ENCODE measurements at regions not wholly inside any gene's neighbourhood (a gene's known extent, or its start where the extent isn't known, plus 50 kb on each side); places are given as distances from the start of the nearest gene placed in this dataset.
"Not testable (repeated sequence)": the region's sequence is repeated elsewhere in the genome, so short reads cannot be mapped to it uniquely, and the experiment has no call there.

- no peaks in the 10 kb centered on the region for H3K9me3 Mint-ChIP-seq
- H3K4me1 Mint-ChIP-seq: peaks cover 0 to 1% (median 0%) of the 10 kb centered on the region in 3 donors
- no peaks in the 10 kb centered on the region for H3K27me3 Mint-ChIP-seq
- no peak overlapping the region for H3K27ac Mint-ChIP-seq
- no peak overlapping the region for H3K4me3 Mint-ChIP-seq
- no peaks in the 10 kb centered on the region for H3K36me3 Mint-ChIP-seq
Measured at GRCh38 chr9:31697956-31698355, 686.5 kb upstream of the ACO1 start.

- Mint-ChIP-seq H3K9me3 (no peaks in the 10 kb centered on the region), H3K4me3 (no peak overlapping the region), H3K27ac (no peak overlapping the region), H3K27me3 (no peaks in the 10 kb centered on the region), H3K4me1 (peaks cover 0 to 1% (median 0%) of the 10 kb centered on the region in 3 donors), H3K36me3 (no peaks in the 10 kb centered on the region)
Measured at GRCh38 chr9:31699836-31700235, 684.6 kb upstream of the ACO1 start.

DNA sequence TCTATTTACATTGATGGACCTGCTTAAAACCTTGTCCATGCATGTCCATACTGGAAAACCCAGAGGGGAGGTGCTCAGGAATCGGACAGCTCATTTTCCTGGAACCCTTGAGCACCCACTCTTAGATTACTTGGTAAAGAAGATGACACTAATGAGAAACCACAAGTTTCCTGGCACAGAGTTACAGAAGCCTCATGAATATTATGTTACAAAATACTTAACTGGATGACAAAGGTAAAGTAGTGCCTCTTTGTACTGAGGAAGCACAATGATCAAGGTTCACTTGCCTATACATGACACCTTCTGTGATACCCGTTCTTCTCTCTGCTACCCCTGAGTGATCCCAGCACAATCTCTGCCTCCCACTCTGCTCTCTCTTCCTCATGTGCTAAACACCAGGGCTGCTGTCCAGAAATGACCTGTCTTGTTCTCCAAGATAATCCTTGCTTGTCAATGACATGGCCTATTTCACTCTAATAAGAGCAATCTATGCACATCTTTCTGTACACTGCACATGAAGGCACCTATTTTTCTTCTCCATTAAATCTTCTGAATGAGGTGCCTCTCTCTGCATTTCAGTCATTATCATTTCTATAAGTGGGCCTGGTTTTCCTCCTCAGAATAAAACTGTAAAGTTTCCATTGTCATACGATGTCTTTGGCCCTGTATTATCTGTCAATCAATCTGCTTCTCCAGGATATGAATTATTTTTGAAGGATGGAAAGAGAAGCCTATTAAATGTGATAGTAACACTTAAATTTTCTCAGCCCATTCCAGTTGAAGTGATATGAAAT lies 684.0 kb upstream of the ACO1 start:
- H3K27ac Mint-ChIP-seq: no peak overlapping the region

GRCh38 chr9:31702957-31703356 lies 681.5 kb upstream of the ACO1 start:
- H3K36me3 Mint-ChIP-seq: no peaks in the 10 kb centered on the region
- H3K4me1 Mint-ChIP-seq: no peaks in the 10 kb centered on the region
- no peak overlapping the region for H3K27ac Mint-ChIP-seq
- H3K9me3 Mint-ChIP-seq: peaks cover 0 to 3% (median 2%) of the 10 kb centered on the region in 3 donors
- no peaks in the 10 kb centered on the region for H3K27me3 Mint-ChIP-seq
- no peak overlapping the region for H3K4me3 Mint-ChIP-seq

More for the DNA sequence above, 684.0 kb upstream of the ACO1 start:
- no peaks in the 10 kb centered on the region for H3K9me3 Mint-ChIP-seq
- H3K36me3 Mint-ChIP-seq: no peaks in the 10 kb centered on the region
- H3K4me1 Mint-ChIP-seq: no peaks in the 10 kb centered on the region
- H3K27me3 Mint-ChIP-seq: no peaks in the 10 kb centered on the region
- no peak overlapping the region for H3K4me3 Mint-ChIP-seq

DNA sequence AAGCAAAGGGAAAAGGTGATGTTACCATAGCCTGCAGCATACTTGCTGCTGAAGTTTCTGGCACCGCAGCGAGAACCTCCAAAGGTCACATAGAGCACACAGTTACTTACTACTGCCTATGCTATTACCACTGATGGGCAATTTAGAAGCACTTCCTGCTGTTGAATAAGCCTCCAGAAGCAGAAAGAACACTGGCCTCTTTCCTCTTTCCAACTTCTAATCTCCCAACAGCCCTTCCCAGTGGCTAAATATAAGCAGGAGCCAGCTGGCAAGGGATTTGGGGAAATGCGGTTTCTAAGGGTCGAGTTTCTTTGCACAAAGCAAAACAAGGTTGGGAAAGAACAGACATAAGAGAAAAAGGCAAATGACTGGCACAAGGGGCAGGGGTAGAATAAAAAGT lies 669.2 kb upstream of the ACO1 start:
- Mint-ChIP-seq H3K27me3 (no peaks in the 10 kb centered on the region), H3K4me3 (no peak overlapping the region), H3K4me1 (peaks cover 0 to 4% (median 0%) of the 10 kb centered on the region in 3 donors), H3K9me3 (no peaks in the 10 kb centered on the region), H3K36me3 (no peaks in the 10 kb centered on the region), H3K27ac (no peak overlapping the region)

GRCh38 chr9:31719262-31719661 lies 665.2 kb upstream of the ACO1 start:
- H3K9me3 Mint-ChIP-seq: peaks cover 0 to under 1% (median 0%) of the 10 kb centered on the region in 3 donors
- H3K36me3 Mint-ChIP-seq: no peaks in the 10 kb centered on the region
- no peak overlapping the region for H3K4me3 Mint-ChIP-seq
- peaks cover 0 to 4% (median 0%) of the 10 kb centered on the region in 3 donors for H3K4me1 Mint-ChIP-seq
- H3K27ac Mint-ChIP-seq: no peak overlapping the region
- no peaks in the 10 kb centered on the region for H3K27me3 Mint-ChIP-seq

- Mint-ChIP-seq H3K27ac (no peak overlapping the region), H3K4me1 (no peaks in the 10 kb centered on the region), H3K36me3 (no peaks in the 10 kb centered on the region), H3K9me3 (peaks cover 0 to 4% (median 0%) of the 10 kb centered on the region in 3 donors), H3K27me3 (no peaks in the 10 kb centered on the region), H3K4me3 (no peak overlapping the region)
Measured at GRCh38 chr9:31730398-31730797, 654.0 kb upstream of the ACO1 start.

- Mint-ChIP-seq H3K4me1 (no peaks in the 10 kb centered on the region), H3K27me3 (no peaks in the 10 kb centered on the region), H3K4me3 (no peak overlapping the region), H3K27ac (no peak overlapping the region), H3K36me3 (no peaks in the 10 kb centered on the region), H3K9me3 (no peaks in the 10 kb centered on the region)
Measured at GRCh38 chr9:31733166-31733565, 651.3 kb upstream of the ACO1 start.

DNA sequence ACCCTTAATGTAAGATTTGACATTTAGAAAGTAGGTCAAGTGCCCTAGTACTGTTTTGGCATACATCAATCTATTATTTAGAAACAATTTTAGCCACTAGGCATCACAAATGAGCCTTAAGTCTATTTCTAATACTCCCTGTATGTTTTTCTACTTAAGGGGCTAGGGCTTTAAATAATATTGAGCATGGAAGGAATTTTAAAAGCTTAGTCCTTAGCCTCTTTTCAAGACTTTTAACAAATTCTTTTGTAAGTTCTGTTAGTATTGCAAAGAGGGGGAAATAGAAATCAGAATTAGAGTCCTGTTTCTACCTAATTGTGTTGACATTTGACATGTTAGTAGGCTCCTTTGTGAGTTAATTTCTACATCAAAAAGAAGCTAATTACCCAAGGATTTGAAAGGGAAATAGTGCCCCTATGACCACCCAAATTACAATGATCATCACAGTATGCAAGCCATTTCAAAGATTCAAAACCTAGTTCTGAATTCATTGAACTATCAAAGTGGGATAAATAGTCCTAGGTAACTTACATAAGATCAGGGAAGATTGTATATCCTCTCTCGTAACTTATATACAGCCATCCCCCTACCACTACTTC lies 647.8 kb upstream of the ACO1 start:
- Mint-ChIP-seq H3K36me3 (no peaks in the 10 kb centered on the region), H3K4me3 (no peak overlapping the region), H3K27ac (no peak overlapping the region), H3K27me3 (no peaks in the 10 kb centered on the region), H3K9me3 (no peaks in the 10 kb centered on the region), H3K4me1 (peaks cover 0 to 1% (median 0%) of the 10 kb centered on the region in 3 donors)

DNA sequence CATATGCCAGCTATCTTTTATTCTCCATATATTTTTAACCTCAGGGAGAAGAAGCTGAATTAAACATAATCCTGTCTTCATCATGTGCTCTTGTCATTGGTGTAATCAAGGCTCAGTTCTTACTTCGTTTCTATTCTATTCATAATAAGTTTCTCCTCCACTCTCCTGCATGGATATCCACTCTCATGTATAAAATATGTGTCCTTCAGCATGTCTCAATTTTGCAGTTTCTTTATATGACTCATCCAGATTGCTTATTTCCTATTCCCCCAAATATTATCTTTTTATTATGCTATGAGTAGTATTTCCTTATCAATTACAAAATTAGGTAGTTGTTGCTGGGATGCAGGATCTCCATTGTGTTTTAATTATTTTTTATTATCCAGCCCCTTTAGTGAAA lies 643.7 kb upstream of the ACO1 start:
- Mint-ChIP-seq H3K4me3 (no peak overlapping the region), H3K27ac (no peak overlapping the region), H3K4me1 (peaks cover 0 to 1% (median 0%) of the 10 kb centered on the region in 3 donors), H3K36me3 (no peaks in the 10 kb centered on the region), H3K9me3 (no peaks in the 10 kb centered on the region), H3K27me3 (no peaks in the 10 kb centered on the region)

- Mint-ChIP-seq H3K4me3 (no peak overlapping the region), H3K27me3 (no peaks in the 10 kb centered on the region), H3K27ac (no peak overlapping the region), H3K36me3 (no peaks in the 10 kb centered on the region), H3K9me3 (peaks cover 0 to 2% (median 0%) of the 10 kb centered on the region in 3 donors), H3K4me1 (peaks cover 0 to 1% (median 0%) of the 10 kb centered on the region in 3 donors)
Measured at GRCh38 chr9:31744589-31744988, 639.9 kb upstream of the ACO1 start.

DNA sequence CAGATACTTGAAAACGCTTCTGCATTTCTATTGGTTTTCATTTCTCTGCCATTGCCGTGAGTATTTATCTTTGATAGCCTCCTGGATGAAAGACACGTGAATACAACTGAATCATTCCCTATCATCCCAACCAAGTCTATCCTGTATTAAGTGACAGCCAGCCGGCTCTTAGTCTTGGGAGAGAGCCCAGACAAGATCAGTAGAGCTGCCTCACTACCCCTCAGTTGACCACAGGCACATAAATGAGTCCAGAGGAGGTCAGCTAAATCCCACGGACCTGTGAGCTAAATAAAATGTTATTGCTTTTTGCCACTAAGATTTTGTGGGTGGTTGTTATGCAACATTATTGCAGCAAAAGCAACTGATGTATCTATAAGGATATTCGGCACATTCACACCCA lies 639.0 kb upstream of the ACO1 start:
- Mint-ChIP-seq H3K27ac (no peak overlapping the region), H3K9me3 (peaks cover 0 to 2% (median 0%) of the 10 kb centered on the region in 3 donors), H3K4me1 (peaks cover 0 to 1% (median 0%) of the 10 kb centered on the region in 3 donors), H3K36me3 (no peaks in the 10 kb centered on the region), H3K4me3 (no peak overlapping the region), H3K27me3 (no peaks in the 10 kb centered on the region)

DNA sequence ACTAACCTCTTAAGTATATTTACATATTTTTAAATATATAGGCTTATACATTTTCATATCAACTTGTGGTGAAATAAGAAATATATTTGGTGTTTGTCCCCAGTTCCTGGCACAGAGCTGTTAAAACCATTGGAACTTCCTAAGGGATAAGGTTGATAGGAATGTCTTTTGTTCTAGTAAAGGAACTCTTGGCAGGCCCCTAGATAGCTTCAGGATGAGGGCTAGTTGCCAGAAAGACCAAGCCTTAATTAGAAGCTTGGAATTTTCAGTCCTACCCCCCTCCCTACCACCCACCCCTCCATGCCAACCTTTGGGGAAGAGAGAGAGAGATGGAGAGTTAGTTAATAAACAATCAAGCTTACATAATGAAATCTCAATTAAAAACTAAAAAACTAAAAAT lies 638.6 kb upstream of the ACO1 start:
- Mint-ChIP-seq H3K4me3 (no peak overlapping the region), H3K27ac (no peak overlapping the region), H3K36me3 (no peaks in the 10 kb centered on the region), H3K27me3 (no peaks in the 10 kb centered on the region), H3K9me3 (peaks cover 0 to 2% (median 0%) of the 10 kb centered on the region in 3 donors), H3K4me1 (no peaks in the 10 kb centered on the region)

DNA sequence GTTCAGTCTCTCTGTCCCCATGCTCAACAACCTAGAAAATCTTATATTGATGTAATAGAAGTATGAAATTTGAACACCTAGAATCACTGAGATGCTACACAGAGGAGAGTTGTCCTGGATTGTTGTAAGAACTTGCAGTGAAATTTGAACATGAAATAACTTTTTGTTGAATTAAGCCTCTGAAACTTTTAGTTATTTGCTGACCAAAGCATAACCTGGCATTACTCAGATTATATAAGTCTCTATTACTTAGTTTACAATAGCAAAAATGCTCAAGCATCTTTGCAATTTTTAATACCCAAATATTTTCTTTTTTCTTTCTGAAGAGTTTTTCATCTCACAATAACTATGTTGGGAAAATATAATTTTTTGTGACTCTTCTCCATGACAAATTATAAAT lies 630.7 kb upstream of the ACO1 start:
- no peaks in the 10 kb centered on the region for H3K36me3 Mint-ChIP-seq
- no peaks in the 10 kb centered on the region for H3K4me1 Mint-ChIP-seq
- no peaks in the 10 kb centered on the region for H3K27me3 Mint-ChIP-seq
- no peak overlapping the region for H3K4me3 Mint-ChIP-seq
- no peak overlapping the region for H3K27ac Mint-ChIP-seq
- peaks cover 0 to 3% (median 2%) of the 10 kb centered on the region in 3 donors for H3K9me3 Mint-ChIP-seq

DNA sequence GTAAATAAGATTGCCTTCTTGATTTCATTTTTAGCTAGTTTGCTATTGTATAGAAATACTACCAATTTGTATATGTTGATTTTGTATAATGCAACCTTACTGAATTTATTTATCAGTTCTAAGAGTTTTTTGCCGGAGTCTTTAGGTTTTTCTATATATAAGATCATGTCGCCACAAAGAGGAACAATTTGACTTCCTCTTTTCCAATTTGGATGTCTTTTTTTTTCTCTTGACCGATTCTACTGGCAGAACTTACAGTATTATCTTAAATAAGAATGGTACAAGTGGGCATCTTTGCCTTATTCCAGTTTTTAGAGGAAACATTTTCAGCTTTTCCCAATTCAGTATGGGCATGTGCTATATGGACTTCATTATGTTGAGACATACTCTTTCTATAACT lies 624.7 kb upstream of the ACO1 start:
- no peaks in the 10 kb centered on the region for H3K36me3 Mint-ChIP-seq
- no peaks in the 10 kb centered on the region for H3K9me3 Mint-ChIP-seq
- H3K4me1 Mint-ChIP-seq: no peaks in the 10 kb centered on the region
- H3K4me3 Mint-ChIP-seq: no peak overlapping the region
- H3K27me3 Mint-ChIP-seq: no peaks in the 10 kb centered on the region
- H3K27ac Mint-ChIP-seq: no peak overlapping the region

GRCh38 chr9:31774021-31774420 lies 610.4 kb upstream of the ACO1 start:
- peaks cover 7 to 22% (median 20%) of the 10 kb centered on the region in 3 donors for H3K9me3 Mint-ChIP-seq
- not testable (repeated sequence) for H3K4me3 Mint-ChIP-seq, H3K36me3 Mint-ChIP-seq, H3K27ac Mint-ChIP-seq, H3K4me1 Mint-ChIP-seq, H3K27me3 Mint-ChIP-seq

All from IgD-negative memory B cell (primary cell).